GM12891 (cell line): ENCODE measurements at regions not wholly inside any gene's neighbourhood (a gene's known extent, or its start where the extent isn't known, plus 50 kb on each side); places are given as distances from the start of the nearest gene placed in this dataset.

ENCODE experiments used
- PAX5 ChIP-seq: IDR thresholded peaks from 2 replicates; pipeline ENCODE4 v1.6.1; 2011; ENCODE audit warnings: low read length, moderate library complexity, mild to moderate bottlenecking; ENCODE audit not compliant: insufficient read depth, severe bottlenecking
- POLR2A ChIP-seq: IDR thresholded peaks from 2 replicates; pipeline ENCODE4 v1.6.1; 2011; ENCODE audit warnings: low read depth, low read length, control low read depth
- POLR2AphosphoS5 ChIP-seq: IDR thresholded peaks from 2 replicates; pipeline ENCODE4 v1.6.1; 2011; ENCODE audit warnings: low read depth, low read length, control low read depth
- POU2F2 ChIP-seq: IDR thresholded peaks from 2 replicates; pipeline ENCODE4 v1.6.1; 2011; ENCODE audit warnings: low read depth, mild to moderate bottlenecking, control low read depth, low read length, moderate library complexity
- SPI1 ChIP-seq: IDR thresholded peaks from 2 replicates; pipeline ENCODE4 v1.6.1; 2011; ENCODE audit warnings: low read depth, low read length, control low read depth
- TAF1 ChIP-seq: IDR thresholded peaks from 2 replicates; pipeline ENCODE4 v1.6.1; 2011; ENCODE audit warnings: low read depth, low read length, control low read depth

DNA sequence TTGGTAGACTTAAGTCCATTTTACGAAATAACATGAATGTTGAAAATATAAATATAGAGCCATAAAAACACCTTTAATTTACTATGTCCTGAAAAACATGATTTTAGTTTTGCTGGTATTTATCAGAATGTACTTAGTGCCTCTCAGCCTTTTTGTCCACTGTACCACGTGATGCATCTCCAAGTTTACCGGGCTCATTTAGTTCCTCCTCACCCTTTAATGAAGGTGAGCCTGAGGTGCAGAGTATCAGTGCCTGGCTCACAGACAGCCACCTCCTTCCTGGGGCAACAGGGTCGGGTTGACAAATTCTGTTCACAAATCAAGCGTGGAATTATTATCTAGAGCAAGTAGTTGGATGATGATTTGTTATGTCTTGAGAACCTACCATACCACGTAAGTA, 420.5 kb upstream of the MEIS1 start:
- TF ChIP-seq POLR2A (no peak), SPI1 (no peak), POLR2AphosphoS5 (no peak), TAF1 (no peak), PAX5 (no peak), POU2F2 (no peak)
